PFSK-1 (cell line): ENCODE measurements at regions not wholly inside any gene's neighbourhood (a gene's known extent, or its start where the extent isn't known, plus 50 kb on each side); places are given as distances from the start of the nearest gene placed in this dataset.

Source experiments
- POLR2AphosphoS5 ChIP-seq: IDR thresholded peaks from 2 replicates; pipeline ENCODE4 v1.6.1; 2012; ENCODE audit warnings: low read depth, mild to moderate bottlenecking, control low read depth, low read length, moderate library complexity
- REST ChIP-seq, 2 experiments: IDR thresholded peaks; 2 replicates each; pipeline versions ENCODE4 v1.6.1 to v1.8.0; 2011 to 2012; ENCODE audit warnings: low read depth in 2 of 2, low read length in 2 of 2, control low read depth in 1 of 2, inconsistent platforms in 1 of 2, mild to moderate bottlenecking in 1 of 2, moderate library complexity in 1 of 2; ENCODE audit not compliant: insufficient read depth in 1 of 2
- SIN3A ChIP-seq: IDR thresholded peaks from 2 replicates; pipeline ENCODE4 v1.6.1; 2012; ENCODE audit warnings: mild to moderate bottlenecking, low read length, moderate library complexity, borderline replicate concordance; ENCODE audit not compliant: insufficient read depth
- TAF1 ChIP-seq: IDR thresholded peaks from 2 replicates; pipeline ENCODE4 v1.6.1; 2012; ENCODE audit warnings: low read length, control low read depth, borderline replicate concordance; ENCODE audit not compliant: insufficient read depth

GRCh38 chr11:116538677-116539076 lies 234.1 kb downstream of the BUD13 start:
- no peak for TF ChIP-seq POLR2AphosphoS5
- no peak for TF ChIP-seq TAF1
- TF ChIP-seq REST (IDR thresholded peaks at IDR 0.05; ENCODE audit: insufficient read depth in 1 of 2, low read depth in 2 of 2, low read length in 2 of 2) = no peak
- TF ChIP-seq SIN3A = no peak
